ENCODE measurements at regions not wholly inside any gene's neighbourhood (a gene's known extent, or its start where the extent isn't known, plus 50 kb on each side); places are given as distances from the start of the nearest gene placed in this dataset.

- peaks cover 5% of the 10 kb centered on the region; the same call in 1 of the 2 replicates for H3K9me3 Mint-ChIP-seq
- TF ChIP-seq CTCF (IDR thresholded peaks at IDR 0.05) = no peak
- H3K27me3 Mint-ChIP-seq (ENCODE audit: insufficient read depth) = peaks cover 2% of the 10 kb centered on the region
Observed at GRCh38 chr12:126883697-126884096, 1383.3 kb upstream of the TMEM132C start.

GRCh38 chr12:126889501-126889900, 1377.5 kb upstream of the TMEM132C start:
- H3K4me1 Mint-ChIP-seq (ENCODE audit: low read depth) = no peaks in the 10 kb centered on the region
- peaks cover 12% of the 10 kb centered on the region for H3K9me3 Mint-ChIP-seq
- no peak overlapping the region for H3K27ac Mint-ChIP-seq
- no peak overlapping the region for H3K4me3 Mint-ChIP-seq
- H3K36me3 Mint-ChIP-seq (ENCODE audit: low read depth) = no peaks in the 10 kb centered on the region
- peaks cover 2% of the 10 kb centered on the region; the same call in 1 of the 2 replicates for H3K27me3 Mint-ChIP-seq (ENCODE audit: insufficient read depth)
- DNase-seq = no peak
- no peak for TF ChIP-seq CTCF (IDR thresholded peaks at IDR 0.05)

More at GRCh38 chr12:126883697-126884096, 1383.3 kb upstream of the TMEM132C start:
- no peak for DNase-seq
- Mint-ChIP-seq H3K4me3 (no peak overlapping the region), H3K36me3 (ENCODE audit: low read depth) (no peaks in the 10 kb centered on the region), H3K27ac (no peak overlapping the region), H3K4me1 (ENCODE audit: low read depth) (no peaks in the 10 kb centered on the region)

GRCh38 chr12:126890097-126890496, 1376.9 kb upstream of the TMEM132C start:
- H3K9me3 Mint-ChIP-seq = peaks cover 12% of the 10 kb centered on the region
- DNase-seq = no peak
- no peak for TF ChIP-seq CTCF (IDR thresholded peaks at IDR 0.05)
- H3K4me1 Mint-ChIP-seq (ENCODE audit: low read depth) = no peaks in the 10 kb centered on the region
- no peaks in the 10 kb centered on the region for H3K36me3 Mint-ChIP-seq (ENCODE audit: low read depth)
- H3K27ac Mint-ChIP-seq = no peak overlapping the region
- H3K27me3 Mint-ChIP-seq (ENCODE audit: insufficient read depth) = peaks cover 2% of the 10 kb centered on the region; the same call in 1 of the 2 replicates
- no peak overlapping the region for H3K4me3 Mint-ChIP-seq

GRCh38 chr12:126891789-126892188, 1375.2 kb upstream of the TMEM132C start:
- Mint-ChIP-seq H3K36me3 (ENCODE audit: low read depth) (no peaks in the 10 kb centered on the region), H3K27me3 (ENCODE audit: insufficient read depth) (peaks cover 2% of the 10 kb centered on the region; the same call in 1 of the 2 replicates), H3K27ac (no peak overlapping the region), H3K4me1 (ENCODE audit: low read depth) (no peaks in the 10 kb centered on the region), H3K4me3 (no peak overlapping the region), H3K9me3 (peaks cover 6% of the 10 kb centered on the region)
- TF ChIP-seq CTCF (IDR thresholded peaks at IDR 0.05) = no peak
- no peak for DNase-seq

GRCh38 chr12:126895951-126896913, 1370.7 kb upstream of the TMEM132C start:
- Mint-ChIP-seq H3K27me3 (ENCODE audit: insufficient read depth) (peaks cover 2% of the 10 kb centered on the region; the same call in 1 of the 2 replicates), H3K36me3 (ENCODE audit: low read depth) (no peaks in the 10 kb centered on the region), H3K27ac (no peak overlapping the region), H3K4me1 (ENCODE audit: low read depth) (no peaks in the 10 kb centered on the region), H3K4me3 (no peak overlapping the region), H3K9me3 (peaks cover 16% of the 10 kb centered on the region)
- TF ChIP-seq CTCF (IDR thresholded peaks at IDR 0.05) = no peak
- no peak for DNase-seq
